GM18951 (cell line): ENCODE measurements at regions not wholly inside any gene's neighbourhood (a gene's known extent, or its start where the extent isn't known, plus 50 kb on each side); places are given as distances from the start of the nearest gene placed in this dataset.
"Not testable (repeated sequence)": the region's sequence is repeated elsewhere in the genome, so short reads cannot be mapped to it uniquely, and the experiment has no call there.

Experiments
- POLR2A ChIP-seq: IDR thresholded peaks from 4 replicates; pipeline ENCODE4 v1.6.1; 2011; ENCODE audit warnings: mild to moderate bottlenecking; ENCODE audit not compliant: insufficient read length, insufficient read depth; ENCODE audit errors: extremely low read depth
- in situ Hi-C: fragments of 300-500 bp; cut with MboI; formaldehyde crosslinking; loops from one replicate; pipeline ENCODE4 v1.12.0; 2022; ENCODE audit warnings: low sequenced_read_pairs, mixed read lengths, inconsistent platforms; ENCODE audit not compliant: unreplicated experiment

DNA sequence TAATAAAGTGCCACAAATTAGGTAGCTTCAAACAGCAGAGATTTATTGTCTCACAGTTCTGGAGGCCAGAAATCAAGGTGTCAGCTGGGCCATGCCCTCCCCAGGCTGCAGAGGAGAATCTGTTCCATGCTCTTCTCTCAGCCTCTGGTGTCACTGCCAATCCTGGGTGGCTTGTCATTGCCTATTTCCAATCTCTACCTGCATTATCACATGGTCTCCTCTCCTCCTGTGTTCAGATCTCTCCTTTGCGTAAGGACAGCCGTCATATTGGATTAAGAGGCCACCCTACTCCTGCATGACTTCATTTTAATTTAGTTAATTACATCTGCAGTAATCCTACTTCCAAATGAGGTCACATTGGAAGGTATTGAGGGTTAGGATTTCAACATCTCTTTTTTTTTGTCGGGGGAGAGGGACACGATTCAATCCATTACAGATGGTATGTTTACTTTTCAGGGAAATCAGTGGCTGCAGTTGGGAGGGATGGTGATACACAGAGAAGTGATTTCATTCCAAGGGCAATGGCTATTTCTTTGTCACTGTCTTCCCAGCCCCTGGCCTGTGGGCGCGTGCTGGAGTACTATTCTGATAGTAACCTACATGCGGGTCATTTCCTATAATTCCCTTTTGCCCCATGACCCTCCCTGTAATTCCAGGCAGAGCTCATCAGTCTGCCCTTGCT, 169.4 kb downstream of the MINAR1 start:
- no peak for TF ChIP-seq POLR2A
- in situ Hi-C loops = no loop called here

DNA sequence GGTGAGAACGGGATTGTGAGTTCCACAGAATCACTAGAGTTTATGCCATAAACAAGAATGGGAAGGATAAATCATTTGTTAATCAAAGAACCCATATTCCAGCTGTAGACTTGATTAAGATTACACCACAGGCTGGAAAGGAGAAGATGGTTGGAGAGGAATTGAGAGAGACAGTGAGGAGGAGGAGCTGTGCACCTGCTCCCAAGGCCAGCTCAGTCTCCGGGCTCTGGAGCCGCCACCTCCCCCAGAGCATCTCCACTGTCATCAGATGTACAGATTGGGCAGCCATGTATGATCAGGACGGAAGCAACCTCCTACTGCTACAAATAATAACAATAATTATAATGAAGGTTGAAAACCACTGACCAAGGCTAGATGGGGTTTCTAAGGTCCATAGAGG, 170.0 kb downstream of the MINAR1 start:
- in situ Hi-C loops = no loop called here
- TF ChIP-seq POLR2A = no peak

- in situ Hi-C loops = no loop called here
- no peak for TF ChIP-seq POLR2A
Observed at GRCh38 chr15:79602731-79603130, 170.6 kb downstream of the MINAR1 start.

- in situ Hi-C loops = no loop called here
- TF ChIP-seq POLR2A = no peak
Observed at GRCh38 chr15:79606831-79607355, 174.8 kb downstream of the MINAR1 start.

- in situ Hi-C loops = no loop called here
- TF ChIP-seq POLR2A = no peak
Observed at GRCh38 chr15:79608066-79608864, 176.1 kb downstream of the MINAR1 start.

- in situ Hi-C loops = no loop called here
- no peak for TF ChIP-seq POLR2A
Observed at GRCh38 chr15:79609506-79609905, 177.4 kb downstream of the MINAR1 start.

DNA sequence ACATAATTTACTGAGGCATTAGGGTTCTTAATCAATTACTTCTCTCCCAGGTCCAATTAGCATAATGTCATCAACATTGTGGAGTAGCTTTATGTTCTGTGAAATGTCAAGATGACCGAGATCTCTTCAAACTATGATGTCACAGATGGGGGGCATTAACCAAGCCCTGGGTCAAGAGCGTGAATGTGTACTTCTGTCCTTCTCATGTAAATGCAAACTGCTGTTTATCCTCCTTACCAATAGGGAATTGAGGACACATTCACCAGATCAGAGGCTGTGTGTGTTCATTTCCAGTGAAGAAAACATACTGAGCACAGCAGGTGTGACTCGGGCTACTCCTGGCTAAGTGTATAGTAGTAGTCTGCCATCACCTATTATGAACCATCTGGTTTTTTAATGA, 177.9 kb downstream of the MINAR1 start:
- in situ Hi-C loops = no loop called here
- TF ChIP-seq POLR2A = no peak

DNA sequence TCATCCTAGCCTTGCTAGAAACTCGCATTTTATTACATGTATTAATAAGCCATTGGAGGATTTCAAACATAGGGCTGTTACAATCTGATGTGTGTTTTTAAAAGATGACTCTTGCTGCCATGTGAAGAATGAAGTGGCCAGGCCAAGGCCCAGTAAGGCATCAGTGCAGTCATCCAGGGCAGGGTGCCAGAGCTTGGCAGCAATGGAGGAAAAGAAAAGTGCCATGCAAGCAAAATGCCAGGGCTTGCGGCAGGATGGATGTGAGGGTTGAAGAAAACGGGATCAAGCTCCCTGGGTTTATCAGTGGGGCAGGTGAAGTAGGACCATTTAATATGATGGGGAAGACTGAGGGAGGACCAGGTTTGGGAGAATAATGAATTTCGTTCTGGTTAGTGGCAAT, 183.6 kb downstream of the MINAR1 start:
- in situ Hi-C loops = no loop called here
- TF ChIP-seq POLR2A = no peak

DNA sequence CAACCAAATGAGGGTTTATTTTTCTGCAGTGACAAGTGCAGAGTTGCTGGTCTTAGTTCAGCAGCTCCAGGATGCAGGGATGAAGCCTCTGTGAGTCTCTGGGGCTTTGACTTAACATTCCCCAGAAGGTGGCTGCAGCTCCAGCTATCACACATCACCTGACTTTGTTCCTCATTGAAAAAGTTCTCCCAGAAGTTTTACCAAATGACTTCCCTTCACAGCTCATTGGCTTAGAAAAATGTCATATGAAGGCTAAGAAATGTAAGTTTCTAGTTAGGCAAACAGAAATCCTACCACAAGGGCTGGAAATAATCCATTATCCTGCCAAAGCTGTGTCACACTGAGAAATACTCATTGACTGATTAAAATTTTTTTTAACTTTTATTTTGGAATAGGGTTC, 184.9 kb downstream of the MINAR1 start:
- no peak for TF ChIP-seq POLR2A
- in situ Hi-C loops = no loop called here

DNA sequence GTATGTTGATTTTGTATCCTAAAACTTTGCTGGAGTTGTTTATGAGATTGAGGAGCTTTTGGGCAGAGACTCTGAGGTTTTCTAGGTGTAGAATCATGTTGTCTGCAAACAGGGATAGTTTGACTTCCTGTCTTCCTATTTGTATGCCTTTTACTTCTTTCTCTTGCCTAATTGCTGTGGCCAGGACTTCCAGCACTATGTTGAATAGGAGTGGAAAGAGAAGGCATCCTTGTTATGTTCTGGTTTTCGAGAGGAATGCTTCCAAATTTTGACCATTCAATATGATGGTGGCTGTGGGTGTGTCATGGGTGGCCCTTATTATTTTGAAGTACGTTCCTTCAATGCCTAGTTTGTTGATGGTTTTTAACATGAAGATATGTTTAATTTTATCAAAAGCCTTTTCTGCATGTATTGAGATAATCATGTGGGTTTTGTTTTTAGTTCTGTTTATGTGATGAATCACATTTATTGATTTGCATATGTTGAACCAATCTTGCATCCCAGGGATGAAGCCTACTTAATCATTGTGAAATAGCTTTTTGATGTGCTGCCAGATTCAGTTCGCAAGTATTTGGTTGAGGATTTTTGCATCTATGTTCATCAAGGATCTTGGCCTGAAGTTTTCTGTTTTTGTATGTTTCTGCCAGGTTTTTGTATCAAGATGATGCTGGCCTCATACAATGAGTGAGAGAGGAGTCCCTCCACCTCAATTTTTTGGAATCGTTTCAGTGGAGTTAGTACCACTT, 188.1 kb downstream of the MINAR1 start:
- TF ChIP-seq POLR2A = no peak

GRCh38 chr15:79621805-79622204, 189.7 kb downstream of the MINAR1 start:
- in situ Hi-C loops = not testable (repeated sequence)

More for the DNA sequence above, 188.1 kb downstream of the MINAR1 start:
- in situ Hi-C loops = no loop called here

DNA sequence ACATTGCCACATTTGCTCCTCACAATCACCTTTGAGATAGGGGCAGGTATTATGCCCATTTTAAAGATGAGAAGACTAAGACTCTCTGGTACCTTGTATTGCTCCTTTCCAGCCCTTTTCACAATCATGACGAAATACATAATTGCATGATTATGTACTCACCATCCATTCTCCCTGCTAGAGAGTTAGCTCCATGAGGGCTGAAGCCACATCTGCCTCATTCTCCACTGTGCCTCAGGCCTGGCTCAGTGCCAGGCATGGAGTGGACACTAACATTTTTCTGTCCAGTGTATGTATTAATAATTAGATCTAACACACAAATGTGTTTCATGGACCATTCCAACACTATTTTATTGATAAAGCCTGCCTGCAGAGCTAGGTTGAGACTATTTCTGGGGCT, 191.4 kb downstream of the MINAR1 start:
- no peak for TF ChIP-seq POLR2A
- in situ Hi-C loops = no loop called here

GRCh38 chr15:79629687-79630086, 197.6 kb downstream of the MINAR1 start:
- in situ Hi-C loops = no loop called here
- no peak for TF ChIP-seq POLR2A
